Esophagus muscularis mucosa (tissue), 4 donors: ENCODE measurements at regions not wholly inside any gene's neighbourhood (a gene's known extent, or its start where the extent isn't known, plus 50 kb on each side); places are given as distances from the start of the nearest gene placed in this dataset.

Experiments
- EP300 ChIP-seq: sonication (generic); formaldehyde crosslinking; IDR thresholded peaks from one replicate; pipeline ENCODE4 v1.6.1; 2017; ENCODE audit warnings: antibody characterized with exemption
- POLR2A ChIP-seq: fragments of 450-650 bp; IDR thresholded peaks from one replicate; pipeline ENCODE4 v1.6.1; 2017; ENCODE audit warnings: antibody characterized with exemption, moderate library complexity, mild to moderate bottlenecking, low read depth
- POLR2AphosphoS5 ChIP-seq, 2 donors: sonication (generic); formaldehyde crosslinking; IDR thresholded peaks; one replicate each; pipeline ENCODE4 v1.6.1; 2017; ENCODE audit warnings: antibody characterized with exemption in 2 of 2
- TF ChIP-seq, protein P1 (sequence below), 3 experiments: fragments of 200-600 bp in 2 of 3; fragments of 450-650 bp in 1 of 3; sonication (generic) in 2 of 3; IDR thresholded peaks; one replicate each; pipeline ENCODE4 v1.5.1; 2017 to 2019; ENCODE audit warnings: antibody characterized with exemption in 3 of 3, mild to moderate bottlenecking in 2 of 3, moderate library complexity in 1 of 3

- TF ChIP-seq, protein P1, sequence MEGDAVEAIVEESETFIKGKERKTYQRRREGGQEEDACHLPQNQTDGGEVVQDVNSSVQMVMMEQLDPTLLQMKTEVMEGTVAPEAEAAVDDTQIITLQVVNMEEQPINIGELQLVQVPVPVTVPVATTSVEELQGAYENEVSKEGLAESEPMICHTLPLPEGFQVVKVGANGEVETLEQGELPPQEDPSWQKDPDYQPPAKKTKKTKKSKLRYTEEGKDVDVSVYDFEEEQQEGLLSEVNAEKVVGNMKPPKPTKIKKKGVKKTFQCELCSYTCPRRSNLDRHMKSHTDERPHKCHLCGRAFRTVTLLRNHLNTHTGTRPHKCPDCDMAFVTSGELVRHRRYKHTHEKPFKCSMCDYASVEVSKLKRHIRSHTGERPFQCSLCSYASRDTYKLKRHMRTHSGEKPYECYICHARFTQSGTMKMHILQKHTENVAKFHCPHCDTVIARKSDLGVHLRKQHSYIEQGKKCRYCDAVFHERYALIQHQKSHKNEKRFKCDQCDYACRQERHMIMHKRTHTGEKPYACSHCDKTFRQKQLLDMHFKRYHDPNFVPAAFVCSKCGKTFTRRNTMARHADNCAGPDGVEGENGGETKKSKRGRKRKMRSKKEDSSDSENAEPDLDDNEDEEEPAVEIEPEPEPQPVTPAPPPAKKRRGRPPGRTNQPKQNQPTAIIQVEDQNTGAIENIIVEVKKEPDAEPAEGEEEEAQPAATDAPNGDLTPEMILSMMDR (IDR thresholded peaks at IDR 0.05) = no peak
- TF ChIP-seq POLR2AphosphoS5 (IDR thresholded peaks at IDR 0.05) (no peak), EP300 (no peak), POLR2A (no peak)
Measured at GRCh38 chr10:8183241-8183704, 128.8 kb downstream of the GATA3 start.
